RWPE2 (cell line): ENCODE measurements at regions not wholly inside any gene's neighbourhood (a gene's known extent, or its start where the extent isn't known, plus 50 kb on each side); places are given as distances from the start of the nearest gene placed in this dataset.

Experiments
- ATAC-seq: fragments of 200-7000 bp; cut with Tn5 transposase; 3 replicates; pipeline ENCODE4 v1.9.1; 2021; ENCODE audit warnings: low read depth
- DNase-seq: peaks from one replicate; pipeline ENCODE4 v3.0.0-alpha.2; 2020; ENCODE audit warnings: low spot score
- H3K27ac ChIP-seq: fragments of 450-650 bp; 2 replicates; pipeline ENCODE4 v1.5.1; 2017; ENCODE audit warnings: mild to moderate bottlenecking; ENCODE audit not compliant: poor library complexity, severe bottlenecking
- H3K27me3 ChIP-seq: fragments of 250-450 bp; sonication (Bioruptor Pico); 2 replicates; pipeline ENCODE4 v1.5.1; 2021; ENCODE audit warnings: mild to moderate bottlenecking, moderate library complexity; ENCODE audit not compliant: insufficient read depth, poor library complexity, severe bottlenecking
- H3K36me3 ChIP-seq: fragments of 250-450 bp; sonication (Bioruptor Pico); 2 replicates; pipeline ENCODE4 v1.5.1; 2020; ENCODE audit warnings: low read depth, mild to moderate bottlenecking, moderate library complexity
- H3K4me1 ChIP-seq: fragments of 250-450 bp; sonication (Bioruptor Pico); 2 replicates; pipeline ENCODE4 v1.5.1; 2021; ENCODE audit warnings: mild to moderate bottlenecking, moderate library complexity; ENCODE audit not compliant: insufficient read depth, poor library complexity, severe bottlenecking
- H3K4me3 ChIP-seq: fragments of 250-450 bp; sonication (Bioruptor Pico); 2 replicates; pipeline ENCODE4 v1.5.1; 2021; ENCODE audit warnings: mild to moderate bottlenecking, moderate library complexity; ENCODE audit not compliant: severe bottlenecking
- H3K9me3 ChIP-seq: fragments of 250-450 bp; sonication (Bioruptor Pico); 2 replicates; pipeline ENCODE4 v1.5.1; 2021; ENCODE audit warnings: mild to moderate bottlenecking, moderate library complexity; ENCODE audit not compliant: severe bottlenecking
- TF ChIP-seq, protein P1 (sequence below): fragments of 450-650 bp; IDR thresholded peaks from one replicate; pipeline ENCODE4 v1.5.1; 2017; ENCODE audit warnings: mild to moderate bottlenecking, moderate library complexity; ENCODE audit not compliant: poor library complexity, severe bottlenecking

DNA sequence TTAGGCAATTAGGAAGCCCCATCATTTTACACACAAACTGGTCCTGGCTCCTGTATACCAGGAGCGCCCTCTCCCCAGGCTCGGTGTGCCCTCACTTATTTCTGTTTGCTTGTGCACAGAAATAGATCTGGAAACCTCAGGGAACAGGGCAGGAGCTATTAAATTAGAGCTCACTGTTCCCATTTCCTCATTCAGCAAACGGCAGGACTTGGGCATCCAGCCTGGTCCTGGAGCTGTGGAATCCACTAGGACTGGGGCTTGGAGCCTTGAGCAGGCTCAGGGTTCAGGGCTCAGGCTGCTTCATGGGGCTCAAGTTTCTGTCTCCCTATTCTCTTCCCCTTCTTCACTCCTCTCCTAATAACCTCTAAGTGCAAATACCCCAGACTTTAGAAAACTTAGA, 91.3 kb downstream of the VCPKMT start:
- H3K36me3 ChIP-seq: no peaks in the 10 kb centered on the region
- H3K9me3 ChIP-seq: peaks cover 11% of the 10 kb centered on the region
- ATAC-seq: no peak
- TF ChIP-seq, protein P1, sequence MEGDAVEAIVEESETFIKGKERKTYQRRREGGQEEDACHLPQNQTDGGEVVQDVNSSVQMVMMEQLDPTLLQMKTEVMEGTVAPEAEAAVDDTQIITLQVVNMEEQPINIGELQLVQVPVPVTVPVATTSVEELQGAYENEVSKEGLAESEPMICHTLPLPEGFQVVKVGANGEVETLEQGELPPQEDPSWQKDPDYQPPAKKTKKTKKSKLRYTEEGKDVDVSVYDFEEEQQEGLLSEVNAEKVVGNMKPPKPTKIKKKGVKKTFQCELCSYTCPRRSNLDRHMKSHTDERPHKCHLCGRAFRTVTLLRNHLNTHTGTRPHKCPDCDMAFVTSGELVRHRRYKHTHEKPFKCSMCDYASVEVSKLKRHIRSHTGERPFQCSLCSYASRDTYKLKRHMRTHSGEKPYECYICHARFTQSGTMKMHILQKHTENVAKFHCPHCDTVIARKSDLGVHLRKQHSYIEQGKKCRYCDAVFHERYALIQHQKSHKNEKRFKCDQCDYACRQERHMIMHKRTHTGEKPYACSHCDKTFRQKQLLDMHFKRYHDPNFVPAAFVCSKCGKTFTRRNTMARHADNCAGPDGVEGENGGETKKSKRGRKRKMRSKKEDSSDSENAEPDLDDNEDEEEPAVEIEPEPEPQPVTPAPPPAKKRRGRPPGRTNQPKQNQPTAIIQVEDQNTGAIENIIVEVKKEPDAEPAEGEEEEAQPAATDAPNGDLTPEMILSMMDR: no peak
- H3K4me3 ChIP-seq: no peak overlapping the region
- H3K27ac ChIP-seq: peak overlapping the region; percentile 83
- DNase-seq: no peak
- H3K4me1 ChIP-seq: peaks cover 13% of the 10 kb centered on the region
- H3K27me3 ChIP-seq: no peaks in the 10 kb centered on the region

DNA sequence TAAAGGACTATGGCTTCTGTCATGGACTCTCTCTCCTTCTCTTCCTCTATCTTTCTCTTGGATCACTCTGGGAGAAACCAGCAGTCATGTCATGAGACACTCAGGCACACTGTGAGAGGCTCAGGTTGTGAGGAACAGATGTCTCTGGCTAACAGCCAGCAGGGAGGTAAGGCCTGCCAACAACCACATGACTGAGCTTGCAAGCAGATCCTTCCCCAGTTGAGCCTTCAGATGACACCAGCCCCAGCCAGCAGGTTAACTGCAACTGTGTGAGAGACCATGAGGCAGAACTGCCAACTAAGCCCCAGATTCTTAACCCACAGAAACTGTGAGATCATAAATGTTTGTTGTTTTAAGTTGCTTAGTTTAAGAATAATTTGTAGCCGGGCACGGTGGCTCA, 90.6 kb downstream of the VCPKMT start:
- Histone ChIP-seq H3K4me1 (peaks cover 13% of the 10 kb centered on the region), H3K4me3 (no peak overlapping the region), H3K36me3 (no peaks in the 10 kb centered on the region), H3K9me3 (peaks cover 7% of the 10 kb centered on the region), H3K27ac (no peak overlapping the region), H3K27me3 (no peaks in the 10 kb centered on the region)
- TF ChIP-seq, protein P1: no peak
- DNase-seq (no peak), ATAC-seq (no peak)

DNA sequence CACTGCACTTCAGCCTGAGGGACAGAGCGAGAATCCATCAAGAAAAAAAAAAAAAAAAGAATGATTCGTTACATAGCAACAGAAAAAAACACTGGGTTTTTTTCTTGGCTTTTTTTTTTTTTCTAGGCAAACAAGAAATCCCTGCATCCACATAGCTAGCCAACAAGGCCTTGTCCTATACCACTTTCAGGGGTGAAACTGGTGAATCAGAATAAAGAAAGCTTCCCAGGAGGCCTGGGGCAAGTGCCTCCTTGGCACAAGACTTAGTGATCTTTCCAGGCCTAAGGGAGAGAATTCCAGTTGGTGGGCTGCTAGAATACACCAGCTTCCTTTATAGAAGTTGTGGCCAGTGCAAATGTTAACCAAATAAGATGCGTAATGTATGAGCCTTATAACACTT, 90.0 kb downstream of the VCPKMT start:
- Histone ChIP-seq H3K4me1 (peaks cover 13% of the 10 kb centered on the region), H3K27me3 (no peaks in the 10 kb centered on the region), H3K9me3 (peaks cover 7% of the 10 kb centered on the region), H3K4me3 (no peak overlapping the region), H3K27ac (no peak overlapping the region), H3K36me3 (no peaks in the 10 kb centered on the region)
- ATAC-seq: no peak
- DNase-seq: no peak
- TF ChIP-seq, protein P1: no peak

DNA sequence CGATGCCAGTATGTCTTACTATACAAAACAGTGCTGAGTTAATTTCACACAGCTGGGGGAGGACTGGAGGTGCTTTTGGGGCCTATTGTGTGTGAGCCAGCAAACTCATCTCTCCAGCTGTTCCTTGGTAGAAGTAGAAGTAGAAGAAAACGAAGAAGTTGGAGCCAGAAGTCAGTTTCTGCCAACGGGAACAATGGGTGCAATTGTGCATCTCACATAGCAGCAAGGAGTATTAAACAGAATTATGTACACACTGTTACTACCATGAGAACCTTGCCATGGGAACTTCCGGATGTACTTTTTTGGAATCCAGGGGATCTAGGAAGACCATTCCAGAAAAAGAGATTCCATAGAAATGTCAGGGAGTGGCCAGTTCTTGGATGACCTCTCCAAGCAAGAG, 88.6 kb downstream of the VCPKMT start:
- TF ChIP-seq, protein P1: no peak
- ATAC-seq: no peak
- no peak for DNase-seq
- Histone ChIP-seq H3K27ac (no peak overlapping the region), H3K4me1 (peaks cover 13% of the 10 kb centered on the region), H3K27me3 (no peaks in the 10 kb centered on the region), H3K36me3 (no peaks in the 10 kb centered on the region), H3K4me3 (no peak overlapping the region), H3K9me3 (peaks cover 7% of the 10 kb centered on the region)

DNA sequence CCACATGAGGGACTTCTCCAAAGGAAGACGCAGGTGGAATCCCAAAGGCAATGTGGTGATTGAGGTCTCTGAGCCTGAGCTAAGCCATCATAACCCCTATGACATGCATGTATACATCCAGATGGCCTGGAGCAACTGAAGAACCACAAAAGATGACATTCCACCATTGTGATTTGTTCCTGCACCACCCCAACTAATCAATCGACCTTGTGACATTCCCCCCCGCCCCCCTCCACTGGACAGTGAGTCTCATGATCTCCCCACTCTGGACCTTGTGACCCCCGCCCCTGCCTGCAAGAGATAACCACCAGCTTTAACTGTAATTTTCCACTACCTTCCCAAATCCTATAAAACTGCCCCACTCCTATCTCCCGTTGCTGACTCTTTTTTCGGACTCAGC, 87.9 kb downstream of the VCPKMT start:
- Histone ChIP-seq H3K27ac (no peak overlapping the region), H3K27me3 (no peaks in the 10 kb centered on the region), H3K4me1 (peaks cover 11% of the 10 kb centered on the region), H3K4me3 (no peak overlapping the region), H3K36me3 (no peaks in the 10 kb centered on the region), H3K9me3 (peaks cover 7% of the 10 kb centered on the region)
- TF ChIP-seq, protein P1: no peak
- ATAC-seq (no peak), DNase-seq (no peak)
